ENCODE measurements at regions not wholly inside any gene's neighbourhood (a gene's known extent, or its start where the extent isn't known, plus 50 kb on each side); places are given as distances from the start of the nearest gene placed in this dataset.

DNA sequence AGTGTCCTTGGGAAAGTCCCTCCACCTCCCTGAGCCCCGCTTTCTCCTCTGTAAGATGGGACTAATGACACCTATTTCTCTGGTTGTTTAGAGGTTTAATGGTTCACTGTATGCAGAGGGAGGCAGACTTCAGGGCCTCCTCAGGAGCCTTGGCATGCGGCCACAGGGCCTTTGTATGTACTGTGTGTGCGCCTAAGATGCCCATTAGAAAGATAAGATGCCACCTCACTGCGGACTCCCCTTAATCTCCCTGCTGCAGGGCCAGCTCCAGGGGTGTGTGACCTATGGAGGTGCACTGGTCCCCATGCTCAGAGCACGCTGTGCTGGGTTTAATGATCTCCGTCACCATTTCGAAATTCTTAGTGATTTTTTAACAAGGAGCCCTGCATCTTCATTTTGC, 59.3 kb downstream of the TMEM235 start:
- TF ChIP-seq, protein P1, sequence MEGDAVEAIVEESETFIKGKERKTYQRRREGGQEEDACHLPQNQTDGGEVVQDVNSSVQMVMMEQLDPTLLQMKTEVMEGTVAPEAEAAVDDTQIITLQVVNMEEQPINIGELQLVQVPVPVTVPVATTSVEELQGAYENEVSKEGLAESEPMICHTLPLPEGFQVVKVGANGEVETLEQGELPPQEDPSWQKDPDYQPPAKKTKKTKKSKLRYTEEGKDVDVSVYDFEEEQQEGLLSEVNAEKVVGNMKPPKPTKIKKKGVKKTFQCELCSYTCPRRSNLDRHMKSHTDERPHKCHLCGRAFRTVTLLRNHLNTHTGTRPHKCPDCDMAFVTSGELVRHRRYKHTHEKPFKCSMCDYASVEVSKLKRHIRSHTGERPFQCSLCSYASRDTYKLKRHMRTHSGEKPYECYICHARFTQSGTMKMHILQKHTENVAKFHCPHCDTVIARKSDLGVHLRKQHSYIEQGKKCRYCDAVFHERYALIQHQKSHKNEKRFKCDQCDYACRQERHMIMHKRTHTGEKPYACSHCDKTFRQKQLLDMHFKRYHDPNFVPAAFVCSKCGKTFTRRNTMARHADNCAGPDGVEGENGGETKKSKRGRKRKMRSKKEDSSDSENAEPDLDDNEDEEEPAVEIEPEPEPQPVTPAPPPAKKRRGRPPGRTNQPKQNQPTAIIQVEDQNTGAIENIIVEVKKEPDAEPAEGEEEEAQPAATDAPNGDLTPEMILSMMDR (IDR thresholded peaks at IDR 0.05), result no peak
- no peak for TF ChIP-seq POLR2A (IDR thresholded peaks at IDR 0.05)
